NCI-H2171 treated with DMSO at 0.1 percent for 48 hours (cell line): ENCODE measurements at regions not wholly inside any gene's neighbourhood (a gene's known extent, or its start where the extent isn't known, plus 50 kb on each side); places are given as distances from the start of the nearest gene placed in this dataset.
"Not testable (repeated sequence)": the region's sequence is repeated elsewhere in the genome, so short reads cannot be mapped to it uniquely, and the experiment has no call there.

Experiments used
- DNase-seq: peaks from one replicate; lab custom pipeline; 2025; lab: John Stamatoyannopoulos, UW

- DNase-seq = not testable (repeated sequence)
Observed at GRCh38 chr2:111366641-111367029, 245.9 kb downstream of the BCL2L11 start.

GRCh38 chr2:111367080-111367479, 246.4 kb downstream of the BCL2L11 start:
- DNase-seq = not testable (repeated sequence)

DNA sequence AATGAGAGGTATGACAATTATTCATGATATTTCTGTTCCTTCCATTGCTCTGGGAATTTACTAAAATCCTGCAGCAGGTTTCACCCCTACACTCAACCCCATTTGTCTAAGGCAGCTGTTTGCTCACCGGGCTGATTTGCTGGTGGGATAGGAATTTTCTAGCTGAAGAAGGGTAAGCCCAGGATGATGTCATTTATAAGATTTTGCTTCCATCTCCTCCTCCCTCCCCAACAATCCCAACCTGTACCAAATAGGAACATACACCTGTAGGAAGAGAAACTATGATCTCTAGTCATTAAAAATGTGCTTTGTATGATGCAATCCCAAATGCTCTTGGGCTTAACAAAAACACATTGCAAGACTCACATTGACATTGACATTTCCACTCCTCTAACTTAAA, 247.2 kb downstream of the BCL2L11 start:
- not testable (repeated sequence) for DNase-seq

GRCh38 chr2:111368288-111368687, 247.6 kb downstream of the BCL2L11 start:
- not testable (repeated sequence) for DNase-seq

GRCh38 chr2:111373060-111373459, 252.3 kb downstream of the BCL2L11 start:
- DNase-seq = not testable (repeated sequence)

GRCh38 chr2:111373989-111374388, 253.3 kb downstream of the BCL2L11 start:
- DNase-seq = not testable (repeated sequence)

GRCh38 chr2:111374734-111375133, 254.0 kb downstream of the BCL2L11 start:
- DNase-seq = not testable (repeated sequence)

DNA sequence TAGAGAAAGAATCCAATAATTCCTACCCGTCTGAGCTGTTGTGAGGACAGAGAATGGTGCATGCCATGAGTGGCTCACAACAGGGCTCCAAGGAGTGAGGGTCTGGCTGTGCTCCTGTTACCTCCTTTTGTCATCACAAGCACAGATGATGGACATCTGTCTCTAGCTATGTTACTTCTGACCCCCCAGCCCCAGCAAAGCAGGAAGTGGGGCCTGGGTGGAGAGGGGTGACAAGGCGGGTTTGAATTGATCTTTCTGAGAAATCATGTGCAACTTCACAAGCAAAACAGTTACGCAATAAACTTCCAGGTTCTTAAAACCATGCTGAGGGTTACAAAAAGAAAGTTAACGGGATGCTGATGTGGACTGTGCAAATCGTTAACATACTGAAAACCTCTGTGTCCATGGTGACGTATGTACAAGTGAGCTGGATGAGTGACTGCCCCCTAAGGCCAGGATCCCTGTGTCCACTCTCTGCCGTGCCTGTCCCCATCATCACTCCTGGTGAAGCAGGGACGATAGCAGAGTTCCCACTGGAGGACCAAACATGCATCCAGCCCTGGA, 254.7 kb downstream of the BCL2L11 start:
- DNase-seq = not testable (repeated sequence)

GRCh38 chr2:111376272-111376970, 255.7 kb downstream of the BCL2L11 start:
- not testable (repeated sequence) for DNase-seq

DNA sequence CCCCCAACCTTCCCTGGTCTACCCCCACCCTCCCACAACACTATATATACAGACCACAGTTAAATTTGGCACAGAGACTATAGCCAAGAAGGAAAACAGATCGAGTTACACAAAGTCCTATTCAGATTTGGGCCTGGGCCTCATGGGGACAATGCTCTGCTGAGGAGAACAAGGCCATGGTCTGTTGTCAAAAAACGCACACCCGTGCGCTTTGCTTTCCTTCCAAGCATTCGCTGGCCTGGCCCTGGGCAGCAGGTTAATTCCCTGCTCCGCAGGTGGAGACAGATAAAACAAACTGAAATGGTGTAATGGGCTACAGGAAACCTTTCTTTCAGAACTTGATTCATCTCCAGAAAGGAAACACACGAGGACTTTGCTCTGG, 256.2 kb downstream of the BCL2L11 start:
- not testable (repeated sequence) for DNase-seq

GRCh38 chr2:111377386-111377959, 256.8 kb downstream of the BCL2L11 start:
- DNase-seq = not testable (repeated sequence)

- not testable (repeated sequence) for DNase-seq
Observed at GRCh38 chr2:111378348-111378747, 257.6 kb downstream of the BCL2L11 start.

GRCh38 chr2:111380733-111381439, 260.2 kb downstream of the BCL2L11 start:
- DNase-seq = not testable (repeated sequence)

DNA sequence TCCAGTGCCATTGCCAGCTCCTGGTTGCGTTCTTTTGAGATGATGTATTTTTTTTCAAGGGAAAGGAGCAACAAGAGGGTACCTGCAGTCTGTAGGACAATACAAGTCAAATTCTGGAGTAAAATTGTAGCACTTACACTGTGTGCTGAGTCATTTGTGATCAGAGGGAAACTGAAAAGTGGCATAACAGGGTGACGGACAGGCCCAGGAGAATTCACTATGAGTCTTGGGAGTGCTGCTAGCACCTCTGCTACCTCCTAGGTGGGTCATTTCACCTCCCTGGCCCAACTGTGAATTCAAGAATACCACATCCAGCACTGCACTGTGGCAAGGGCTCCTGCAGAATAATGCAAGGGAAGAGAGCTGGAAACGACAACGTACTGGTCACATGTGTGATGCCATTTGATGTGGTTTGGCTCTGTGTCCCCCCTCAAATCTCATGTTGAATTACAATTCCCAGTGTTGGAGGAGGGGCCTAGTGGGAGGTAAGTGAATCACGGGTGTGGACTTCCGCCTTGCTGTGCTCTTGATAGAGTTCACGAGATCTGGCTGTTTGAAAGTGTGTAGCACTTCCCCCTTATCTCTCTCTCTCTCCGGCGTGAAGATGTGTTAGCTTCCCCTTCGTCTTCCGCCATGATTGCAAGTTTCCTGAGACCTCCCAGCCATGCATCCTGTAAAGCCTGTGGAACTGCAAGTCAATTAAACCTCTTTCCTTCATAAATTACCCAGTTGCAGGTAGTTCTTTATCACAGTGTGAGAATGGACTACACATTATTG, 261.0 kb downstream of the BCL2L11 start:
- DNase-seq = not testable (repeated sequence)

DNA sequence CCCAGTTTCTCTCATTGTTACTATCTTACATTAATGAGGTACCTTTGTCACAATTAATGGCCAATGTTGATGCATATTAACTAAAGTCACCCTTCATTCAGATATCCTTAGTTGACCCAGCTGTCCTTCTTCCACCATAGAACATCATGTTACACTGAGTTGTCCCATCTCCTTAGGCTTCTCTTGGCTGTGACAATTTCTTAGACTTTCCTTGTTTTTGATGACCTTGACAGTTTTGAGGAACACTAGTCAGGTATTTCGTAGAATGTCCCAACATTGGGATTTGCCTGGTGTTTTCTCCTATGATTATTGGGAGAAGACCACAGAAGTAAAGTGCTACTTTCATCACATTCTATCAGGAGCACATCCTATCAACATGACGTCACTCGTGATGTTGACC, 261.8 kb downstream of the BCL2L11 start:
- not testable (repeated sequence) for DNase-seq

DNA sequence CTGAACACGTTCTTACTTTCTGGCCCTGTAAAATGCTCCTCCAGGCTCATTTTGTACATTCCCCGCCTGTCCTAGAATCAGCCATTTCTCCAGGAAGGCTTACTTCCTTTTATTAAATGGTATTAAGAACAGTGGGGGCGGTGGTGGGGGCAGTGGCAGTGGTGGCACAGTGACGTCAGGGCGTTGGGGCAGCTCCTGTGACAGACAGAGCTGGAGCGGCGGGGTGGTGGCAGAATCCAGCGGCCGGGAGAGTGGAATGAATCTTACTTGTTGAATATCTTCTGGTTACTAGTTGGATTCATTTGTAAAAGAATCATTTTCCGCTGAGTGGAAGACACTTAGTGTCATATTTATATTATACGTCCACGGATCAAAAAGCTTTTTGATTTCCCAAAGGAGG, 262.6 kb downstream of the BCL2L11 start:
- DNase-seq = not testable (repeated sequence)

- not testable (repeated sequence) for DNase-seq
Observed at GRCh38 chr2:111385226-111385957, 264.7 kb downstream of the BCL2L11 start.

- DNase-seq = not testable (repeated sequence)
Observed at GRCh38 chr2:111390605-111391004, 269.9 kb downstream of the BCL2L11 start.

GRCh38 chr2:111395350-111396128, 274.8 kb downstream of the BCL2L11 start:
- DNase-seq = not testable (repeated sequence)

DNA sequence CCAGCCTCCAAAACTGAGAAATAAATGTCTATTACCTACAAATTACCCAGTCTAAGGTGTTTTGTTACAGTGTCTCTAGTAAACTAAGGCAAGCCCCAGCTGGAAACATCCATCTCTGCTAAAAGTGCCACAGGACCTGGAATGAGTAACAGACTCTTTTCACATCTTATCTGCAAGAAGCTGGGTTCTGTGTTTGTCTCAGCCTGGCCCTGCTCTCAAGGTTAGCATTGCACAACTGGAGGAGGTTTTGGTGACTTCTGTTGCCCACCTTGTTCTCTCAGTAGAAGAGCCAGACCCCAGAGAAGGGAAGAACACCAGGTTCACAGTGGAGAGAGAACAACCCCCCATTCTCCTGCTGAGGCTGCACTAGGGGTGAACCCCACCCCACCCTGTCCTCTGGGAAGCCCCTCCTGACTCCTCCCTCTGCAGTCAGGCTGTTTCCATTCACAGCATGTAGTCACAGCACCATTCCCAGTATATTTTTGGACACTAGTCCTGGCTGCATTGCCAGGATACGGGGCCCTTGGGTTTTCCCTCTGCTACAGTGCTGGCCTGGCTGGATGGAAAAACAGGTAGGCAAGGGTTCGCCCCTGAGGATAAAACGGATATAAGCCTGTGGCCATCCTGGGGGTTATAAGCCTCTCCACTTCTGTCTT, 280.0 kb downstream of the BCL2L11 start:
- not testable (repeated sequence) for DNase-seq
